ENCODE measurements at regions not wholly inside any gene's neighbourhood (a gene's known extent, or its start where the extent isn't known, plus 50 kb on each side); places are given as distances from the start of the nearest gene placed in this dataset.

DNA sequence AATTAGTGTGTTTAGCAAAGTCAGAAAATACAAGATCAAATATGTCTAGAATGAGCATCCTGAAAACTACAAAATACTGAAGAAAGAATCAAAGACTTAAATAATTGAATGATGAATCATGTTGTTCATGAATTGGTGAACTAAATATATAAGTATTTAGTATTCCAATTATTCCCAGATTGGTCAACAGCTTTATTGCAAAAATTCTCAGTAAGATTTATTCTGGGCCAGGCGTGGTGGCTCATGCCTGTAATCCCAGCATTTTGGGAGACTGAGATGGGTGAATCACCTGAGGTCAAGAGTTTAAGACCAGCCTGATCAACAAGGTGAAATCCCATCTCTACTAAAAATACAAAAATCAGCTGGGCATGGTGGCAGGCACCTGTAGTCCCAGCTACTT is 250.0 kb upstream of the NECTIN3 start:
- TF ChIP-seq, protein P1, sequence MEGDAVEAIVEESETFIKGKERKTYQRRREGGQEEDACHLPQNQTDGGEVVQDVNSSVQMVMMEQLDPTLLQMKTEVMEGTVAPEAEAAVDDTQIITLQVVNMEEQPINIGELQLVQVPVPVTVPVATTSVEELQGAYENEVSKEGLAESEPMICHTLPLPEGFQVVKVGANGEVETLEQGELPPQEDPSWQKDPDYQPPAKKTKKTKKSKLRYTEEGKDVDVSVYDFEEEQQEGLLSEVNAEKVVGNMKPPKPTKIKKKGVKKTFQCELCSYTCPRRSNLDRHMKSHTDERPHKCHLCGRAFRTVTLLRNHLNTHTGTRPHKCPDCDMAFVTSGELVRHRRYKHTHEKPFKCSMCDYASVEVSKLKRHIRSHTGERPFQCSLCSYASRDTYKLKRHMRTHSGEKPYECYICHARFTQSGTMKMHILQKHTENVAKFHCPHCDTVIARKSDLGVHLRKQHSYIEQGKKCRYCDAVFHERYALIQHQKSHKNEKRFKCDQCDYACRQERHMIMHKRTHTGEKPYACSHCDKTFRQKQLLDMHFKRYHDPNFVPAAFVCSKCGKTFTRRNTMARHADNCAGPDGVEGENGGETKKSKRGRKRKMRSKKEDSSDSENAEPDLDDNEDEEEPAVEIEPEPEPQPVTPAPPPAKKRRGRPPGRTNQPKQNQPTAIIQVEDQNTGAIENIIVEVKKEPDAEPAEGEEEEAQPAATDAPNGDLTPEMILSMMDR (IDR thresholded peaks at IDR 0.05), result no peak
- TF ChIP-seq POLR2A (IDR thresholded peaks at IDR 0.05), result no peak

Measured in Peyer's patch (tissue), 4 donors.